Stimulated activated CD8-positive, alpha-beta memory T cell treated with anti-CD3 and anti-CD28 coated beads, Interleukin-4, amount 100 ng/mL, for 1 hour (primary cell): ENCODE measurements at regions not wholly inside any gene's neighbourhood (a gene's known extent, or its start where the extent isn't known, plus 50 kb on each side); places are given as distances from the start of the nearest gene placed in this dataset.

Experiments used
- DNase-seq, 2 donors: peaks; one replicate each; pipeline ENCODE4 v3.0.0-alpha.2; 2020; ENCODE audit warnings: low read depth in 2 of 2, low spot score in 1 of 2

DNA sequence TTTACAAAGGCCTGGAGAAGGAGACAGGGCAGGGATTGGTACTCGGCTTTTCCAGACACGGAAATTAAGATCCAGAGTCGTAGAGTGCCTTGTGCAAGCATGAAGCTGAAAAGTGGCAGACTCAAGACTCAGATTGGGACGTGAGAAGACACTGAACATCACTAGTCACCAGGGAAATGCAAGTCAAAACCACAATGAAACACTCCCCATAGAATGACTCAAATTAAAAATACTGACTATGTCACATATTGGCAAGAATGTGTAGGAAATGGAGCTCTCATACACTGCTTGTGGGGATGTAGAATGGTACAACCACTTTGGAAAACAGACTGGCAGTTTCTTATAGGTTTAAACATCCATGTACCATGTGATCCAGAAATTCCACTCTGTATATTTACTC, 472.0 kb downstream of the RPS24 start:
- no peak for DNase-seq

DNA sequence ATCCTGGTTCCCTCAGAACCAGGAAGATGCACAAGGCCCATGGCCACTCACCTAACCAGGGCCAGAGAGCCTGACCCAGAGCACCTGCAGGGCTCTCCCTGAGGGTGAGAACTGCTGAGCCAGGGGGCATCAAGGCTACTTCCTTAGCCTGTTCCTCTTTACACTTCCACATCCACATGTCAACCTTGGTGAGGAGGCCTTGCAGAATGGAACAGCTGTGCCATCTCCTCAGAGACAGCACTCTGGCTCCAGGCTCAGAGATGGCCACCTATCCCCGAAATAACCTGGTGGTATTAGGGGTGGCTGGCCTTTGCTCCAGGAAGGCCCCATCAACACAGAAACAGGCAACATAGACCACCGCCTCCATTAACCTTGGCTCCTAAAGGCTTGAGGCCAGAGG, 473.0 kb downstream of the RPS24 start:
- DNase-seq: no peak

DNA sequence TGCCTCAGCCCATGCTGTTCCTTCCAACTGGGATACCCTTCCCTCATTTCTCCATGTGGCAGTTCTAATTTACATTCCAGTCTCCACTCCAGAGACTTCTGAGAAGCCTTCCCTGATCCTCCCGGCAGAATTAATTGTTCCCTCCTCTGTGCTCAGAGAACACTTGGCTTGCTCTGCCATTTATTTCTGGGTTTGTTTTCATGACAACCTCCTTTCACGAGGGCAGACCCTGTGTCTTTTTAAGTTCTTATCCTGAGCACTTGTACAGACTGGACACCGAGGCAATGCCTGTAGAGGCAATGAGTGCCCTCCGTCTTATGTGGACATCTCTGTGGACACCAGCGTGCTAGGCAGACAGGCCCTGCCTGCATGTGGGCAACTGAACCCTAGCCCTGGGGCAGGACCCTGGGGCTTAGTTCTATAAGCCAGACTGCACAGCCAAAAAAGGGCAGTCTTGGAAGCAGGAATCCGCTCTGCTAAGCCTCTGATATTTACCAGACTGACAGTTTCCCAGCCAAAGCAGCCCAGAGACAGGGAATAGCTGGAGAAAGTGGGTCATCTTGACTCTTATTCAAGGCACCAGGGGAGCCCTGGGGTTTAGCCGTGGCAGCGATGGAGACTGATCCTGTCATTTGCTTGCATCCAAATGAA, 474.0 kb downstream of the RPS24 start:
- no peak for DNase-seq

DNA sequence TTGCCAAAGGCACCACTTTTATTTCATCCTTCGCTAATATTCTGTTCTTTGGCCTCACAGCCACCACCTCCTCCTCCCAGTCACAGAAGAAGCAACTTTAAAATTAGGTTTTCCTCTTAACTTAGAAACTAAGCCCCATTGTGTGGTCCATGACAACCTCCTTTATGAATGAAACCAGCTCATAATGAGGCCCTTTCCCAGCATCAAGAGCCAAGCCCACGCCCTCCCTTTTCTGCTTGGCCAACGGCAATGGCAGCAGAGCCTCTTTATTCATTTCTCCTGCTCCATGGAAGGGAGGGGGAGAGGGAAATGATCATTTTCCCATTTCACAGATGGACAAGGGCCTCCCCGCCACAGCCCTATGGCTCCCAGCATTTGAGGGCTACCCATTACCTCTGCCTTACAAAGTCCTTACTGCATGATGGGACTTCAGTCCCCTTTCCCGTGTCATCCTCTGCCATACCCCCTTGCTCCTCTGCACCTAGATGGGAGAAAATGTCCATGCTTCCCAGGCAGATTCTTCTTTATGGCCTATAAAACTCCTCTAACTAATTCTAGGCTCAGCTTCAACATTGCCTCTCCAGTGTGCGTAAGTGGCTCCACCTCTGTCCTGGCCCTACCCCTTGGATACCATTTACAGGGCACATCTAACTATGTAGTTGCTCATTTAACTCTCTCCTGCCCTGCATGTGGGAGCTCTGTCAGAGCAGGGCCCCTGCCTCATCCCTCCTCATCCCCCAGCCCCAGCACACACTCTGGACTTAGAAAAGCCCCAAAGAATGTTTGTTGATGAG, 475.5 kb downstream of the RPS24 start:
- DNase-seq: no peak

DNA sequence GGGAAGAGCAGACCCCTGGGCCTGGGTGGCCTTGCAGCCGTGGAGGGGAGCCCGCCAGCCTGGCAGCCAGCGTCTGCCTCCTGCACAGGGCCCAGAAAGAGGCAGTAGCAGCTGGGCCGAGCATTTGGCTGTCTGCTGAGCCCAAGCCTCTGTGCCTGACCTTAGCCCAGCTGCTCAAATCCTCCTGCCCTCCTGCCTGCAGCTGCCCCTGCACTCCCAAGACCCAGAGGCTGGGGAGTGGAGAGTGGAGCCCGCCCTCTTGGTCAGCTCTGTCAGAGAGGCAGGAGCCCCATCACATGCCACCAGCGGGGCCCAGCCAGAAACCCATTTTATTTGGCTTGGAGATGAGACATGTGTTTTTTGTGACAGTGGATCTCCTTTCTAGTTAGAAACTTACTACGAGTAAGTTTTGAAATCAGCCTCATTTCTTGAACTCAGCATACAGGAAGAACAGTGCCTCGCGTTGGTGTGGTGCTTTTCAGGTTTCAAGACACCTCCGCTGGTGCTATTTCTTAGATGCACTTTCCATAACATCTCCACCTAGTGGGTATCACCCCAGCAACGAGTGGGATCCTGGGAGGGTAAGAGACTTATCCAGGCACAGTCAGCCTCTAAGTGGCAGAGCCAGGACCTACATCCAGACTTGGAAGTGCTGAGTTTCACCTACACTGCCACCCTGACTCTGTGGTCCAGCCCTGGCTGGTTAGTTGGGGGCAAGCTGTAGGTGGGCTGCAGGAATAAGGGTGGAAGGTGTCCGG, 477.1 kb downstream of the RPS24 start:
- no peak for DNase-seq

DNA sequence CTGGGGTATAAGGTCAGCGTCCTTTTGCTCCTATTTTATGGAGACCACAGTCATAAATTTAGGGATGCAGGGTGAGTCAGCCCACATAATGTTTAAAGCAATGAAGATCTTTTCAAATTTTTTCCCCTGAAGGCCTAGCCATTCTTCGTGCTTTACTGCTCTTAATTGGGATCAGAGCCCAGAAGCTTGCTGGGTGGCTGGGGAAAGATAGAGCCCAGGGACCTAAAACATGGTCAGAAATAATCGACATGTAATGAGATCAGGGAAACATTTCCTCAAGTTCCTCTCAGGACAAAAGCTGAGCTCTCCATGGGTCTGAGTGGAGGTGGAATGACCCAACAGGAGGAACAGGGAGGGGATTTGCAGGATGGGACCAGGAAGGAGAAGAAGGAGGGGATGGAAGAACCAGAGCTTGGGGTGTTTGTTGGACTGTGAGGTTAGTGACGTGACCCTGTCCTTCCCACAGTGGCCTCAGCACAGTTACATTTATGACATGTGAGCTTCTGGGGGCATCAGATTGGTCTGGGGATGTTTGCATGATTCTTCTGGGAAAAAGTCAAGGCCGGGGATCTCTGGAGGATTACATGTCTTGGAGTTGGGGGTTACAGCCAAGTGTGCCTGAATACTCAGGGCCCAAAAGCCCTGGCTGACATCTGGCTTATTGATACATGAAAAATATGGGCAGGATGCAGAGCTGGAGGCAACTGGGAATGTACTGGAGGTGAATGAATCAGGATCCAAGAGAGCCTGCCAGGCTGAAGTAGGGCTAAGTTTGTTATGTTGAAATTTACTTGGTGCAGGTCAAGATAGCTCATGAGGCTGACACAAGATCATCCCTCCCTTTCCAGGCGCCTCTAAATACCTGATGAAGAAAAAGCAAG, 477.9 kb downstream of the RPS24 start:
- DNase-seq: no peak

DNA sequence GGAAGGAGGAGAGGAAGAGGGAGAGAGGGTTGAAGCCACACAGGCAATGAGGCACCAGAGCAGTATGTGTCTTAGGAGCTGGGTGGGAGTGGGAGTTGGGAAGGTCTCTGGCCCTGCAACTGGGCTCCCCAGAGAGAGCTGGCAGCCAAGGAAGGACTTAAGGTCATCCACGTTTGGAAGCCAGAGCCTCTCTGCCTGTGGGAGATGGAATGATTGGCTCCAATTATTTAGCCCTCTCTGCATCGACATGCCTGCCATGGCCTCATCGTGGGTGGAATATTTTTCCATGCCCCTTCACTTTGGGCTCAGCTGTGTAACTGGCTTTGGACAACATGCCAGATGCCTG, 478.5 kb downstream of the RPS24 start:
- no peak for DNase-seq

DNA sequence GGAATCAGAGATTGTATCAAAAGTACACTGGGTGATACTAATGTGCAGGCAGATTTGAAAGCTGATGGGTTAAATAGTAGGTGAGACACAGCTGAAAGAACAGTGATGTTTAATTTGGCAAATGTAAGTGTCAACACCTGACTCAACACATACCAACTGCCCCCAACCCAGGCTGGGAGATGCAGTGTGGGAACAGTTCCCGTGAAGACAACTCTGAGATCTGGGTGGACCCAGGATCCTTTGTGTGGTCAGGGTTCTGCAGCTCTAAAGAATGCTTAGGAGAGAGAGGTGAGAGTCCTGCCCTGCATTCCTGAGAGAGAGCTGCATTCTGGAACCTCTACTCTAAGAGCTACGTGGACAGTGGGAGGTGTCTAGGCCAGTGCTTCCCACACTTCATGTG, 479.7 kb downstream of the RPS24 start:
- no peak for DNase-seq

DNA sequence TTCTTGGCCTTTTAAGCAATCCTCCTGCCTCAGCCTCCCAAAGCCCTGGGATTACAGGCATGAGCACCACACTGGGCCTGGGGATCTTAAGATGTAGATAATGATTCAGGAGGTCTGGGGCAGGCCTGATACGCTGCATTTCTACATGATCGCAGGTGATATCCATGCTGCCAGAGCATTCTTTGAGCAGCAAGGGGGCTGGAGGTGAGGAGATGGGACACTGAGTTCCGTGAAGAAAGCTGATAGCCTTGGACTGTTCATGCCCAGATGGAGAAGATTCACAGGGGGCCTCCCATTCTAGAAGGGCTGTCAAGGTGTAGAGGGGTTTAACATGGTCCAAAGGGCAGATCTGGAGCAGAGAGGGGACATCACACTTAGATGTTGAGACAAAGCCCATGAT, 480.3 kb downstream of the RPS24 start:
- no peak for DNase-seq

DNA sequence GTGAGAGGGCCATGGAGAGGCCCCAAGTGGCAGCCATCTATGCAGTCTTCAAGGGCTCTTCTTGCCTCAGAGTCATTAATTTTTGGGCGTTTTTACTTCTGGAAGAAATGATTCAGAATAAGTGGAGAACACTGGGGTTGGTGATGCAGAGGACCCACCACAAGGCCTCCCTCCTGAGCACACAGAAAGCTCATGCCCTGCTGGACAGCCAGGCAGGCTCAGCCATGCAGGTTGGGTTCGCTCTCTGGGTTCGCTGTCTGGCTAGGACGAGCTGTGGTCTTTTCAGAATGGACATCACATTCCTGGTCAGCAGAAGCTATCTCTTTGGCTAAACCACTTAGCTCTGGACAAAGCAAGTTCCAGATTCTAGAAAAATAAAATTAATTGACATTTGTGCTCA, 480.8 kb downstream of the RPS24 start:
- no peak for DNase-seq

DNA sequence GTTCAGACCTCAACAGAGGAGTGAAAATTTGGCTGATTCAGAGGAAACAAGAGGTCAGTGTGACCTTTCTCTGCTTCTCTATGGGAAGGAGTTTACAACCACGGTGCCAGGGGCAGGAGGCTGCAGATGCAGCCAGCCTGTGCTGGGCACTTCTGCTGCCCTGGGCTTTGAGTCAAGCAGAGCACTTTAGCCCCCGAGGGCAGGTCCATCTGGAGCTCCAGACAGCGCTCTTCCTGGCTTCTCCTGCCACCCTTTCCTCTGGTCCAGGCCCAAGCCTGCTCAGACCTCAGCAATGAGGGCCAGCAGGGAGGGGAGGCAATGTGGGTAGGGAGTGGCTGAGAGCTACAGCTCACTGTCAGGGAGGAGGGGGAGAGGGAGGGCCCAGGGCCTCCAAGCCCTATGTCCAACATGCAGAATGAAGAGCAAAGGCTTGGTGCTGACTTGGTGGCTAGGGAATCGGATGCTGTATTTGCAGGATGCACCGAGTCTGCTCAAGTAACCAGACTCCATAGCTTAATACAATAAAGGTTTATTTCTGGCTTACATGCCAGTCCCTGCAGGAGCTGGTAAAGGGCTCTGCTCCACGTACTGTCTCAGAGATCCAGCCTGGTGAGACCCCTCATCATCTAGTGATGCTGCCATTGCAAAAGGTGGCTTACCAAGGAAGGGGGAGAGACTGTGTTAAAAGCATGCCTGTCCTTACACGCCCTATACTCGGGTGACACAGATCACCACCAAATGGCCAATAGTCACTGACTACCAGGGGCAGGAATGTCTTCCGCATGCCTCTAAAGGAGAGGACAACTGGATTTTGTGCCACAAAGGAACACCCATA, 481.6 kb downstream of the RPS24 start:
- DNase-seq: no peak

DNA sequence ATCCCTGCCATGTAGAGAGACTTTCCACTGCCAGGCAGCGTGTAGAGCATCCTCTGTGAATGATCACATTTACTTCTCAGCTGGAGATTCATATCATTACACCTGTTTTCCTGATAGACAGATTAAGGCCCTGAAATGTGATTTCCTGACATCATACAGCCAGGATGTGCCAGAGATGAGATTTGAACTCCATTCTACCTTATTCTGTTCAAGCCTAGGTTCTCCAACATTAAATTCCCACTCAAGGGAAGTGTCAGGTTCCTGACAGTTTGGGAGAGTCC, 482.1 kb downstream of the RPS24 start:
- no peak for DNase-seq

DNA sequence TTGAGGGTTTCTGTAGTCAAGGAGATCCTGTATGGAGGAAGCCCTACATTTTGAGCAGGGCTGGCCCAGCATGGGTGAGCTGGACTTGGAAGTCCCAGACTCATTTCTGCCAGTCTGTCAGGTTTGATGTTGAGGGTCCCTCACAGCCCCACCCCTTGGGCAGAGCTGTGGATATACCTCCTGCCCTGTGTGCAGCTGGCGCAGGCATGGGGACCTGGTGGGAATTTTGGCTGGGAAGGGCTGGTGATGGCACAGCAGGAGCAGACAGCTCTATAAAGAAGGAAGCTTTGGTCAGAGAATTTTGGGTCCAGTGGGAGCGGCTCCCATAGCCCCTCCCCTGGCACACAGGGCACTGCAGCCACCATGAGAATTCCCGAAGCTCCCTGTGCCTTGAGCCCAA, 482.6 kb downstream of the RPS24 start:
- no peak for DNase-seq

DNA sequence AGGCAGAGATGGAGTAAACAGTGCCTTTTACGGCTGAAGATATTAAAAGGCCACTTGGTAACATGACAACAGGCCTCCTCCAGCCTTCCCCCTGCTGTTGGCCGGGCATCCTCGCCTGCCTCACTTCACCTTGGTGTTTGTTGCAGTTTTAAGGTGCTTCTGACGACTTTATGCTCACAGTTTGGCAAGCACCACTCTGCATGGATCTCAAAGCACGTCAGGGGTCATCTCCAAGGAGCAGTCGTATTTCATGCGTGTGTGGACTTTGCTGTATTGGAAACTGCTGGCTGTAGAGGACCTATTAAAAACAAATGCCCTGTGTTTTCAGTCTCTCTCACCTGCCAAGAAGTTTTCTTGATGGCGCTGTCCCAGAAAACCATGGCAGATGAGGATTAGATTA, 483.1 kb downstream of the RPS24 start:
- DNase-seq: no peak

DNA sequence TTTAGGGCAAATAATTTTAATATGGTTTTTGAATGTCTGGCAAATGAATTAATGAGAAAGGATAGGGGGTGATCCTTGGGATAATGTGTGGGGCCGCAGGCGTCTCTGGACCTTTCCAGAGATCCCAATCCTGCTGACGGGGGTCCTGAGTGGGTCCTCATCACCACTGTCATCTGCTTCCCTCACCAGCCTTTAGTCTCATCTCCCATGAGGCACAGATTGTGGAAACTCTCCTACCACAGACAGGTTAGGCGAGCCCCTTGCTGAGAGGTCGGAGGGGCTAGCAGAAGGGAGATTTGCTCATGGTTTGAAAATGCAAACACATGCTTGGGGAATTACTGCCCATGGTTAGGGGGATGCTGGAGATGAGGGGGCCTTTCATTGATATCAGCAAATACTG, 484.6 kb downstream of the RPS24 start:
- DNase-seq: no peak

DNA sequence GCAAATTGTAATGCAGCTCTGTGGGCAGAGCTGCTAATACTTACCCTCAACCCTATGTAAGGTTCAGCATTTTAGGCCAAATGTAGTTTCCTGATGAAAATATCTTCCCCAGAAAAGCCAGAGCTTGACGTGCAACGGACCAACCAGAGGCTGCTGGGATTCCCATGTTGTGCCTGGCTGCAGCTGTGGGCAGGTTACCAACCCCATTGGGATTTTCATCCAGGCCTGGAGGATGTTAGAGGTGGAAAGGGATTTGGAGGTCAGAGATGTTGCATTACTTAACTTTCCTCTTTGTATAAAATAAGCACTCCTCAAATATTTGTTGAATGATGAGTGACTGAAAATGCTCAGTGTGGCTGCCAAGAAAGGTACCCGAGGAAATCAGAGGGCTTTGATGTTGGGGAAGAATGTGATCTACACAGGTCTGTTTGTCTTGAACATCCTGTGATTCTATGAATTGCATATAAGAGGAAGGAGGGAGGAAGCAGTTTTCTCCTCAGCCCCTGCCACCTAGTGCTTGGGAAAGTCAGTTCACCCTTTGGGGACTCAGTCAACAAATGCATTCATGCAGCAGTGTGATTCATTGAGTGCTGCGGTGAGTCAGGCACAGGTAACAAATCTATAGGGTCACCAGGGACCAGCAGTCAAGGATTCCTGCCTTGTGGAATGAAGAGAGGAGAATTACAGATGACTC, 487.2 kb downstream of the RPS24 start:
- DNase-seq: no peak

DNA sequence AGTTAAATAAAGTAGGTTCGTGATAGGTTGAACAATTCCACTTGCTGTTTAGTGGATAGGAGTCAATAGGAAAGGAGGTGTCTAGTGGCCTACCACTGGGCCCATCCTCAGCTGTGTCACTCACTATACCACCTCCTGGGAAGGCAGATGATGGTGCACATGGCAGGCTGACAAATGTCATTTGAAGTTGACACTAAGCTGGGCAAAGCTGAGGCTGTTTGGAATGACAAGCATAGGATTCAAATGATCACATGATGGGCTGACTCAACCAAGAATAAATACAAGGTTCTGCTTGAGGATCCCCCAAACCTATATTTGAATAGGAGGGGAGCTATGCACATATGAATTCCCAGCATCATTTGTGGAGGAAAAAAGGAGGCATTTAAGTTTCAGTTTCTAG, 489.8 kb downstream of the RPS24 start:
- DNase-seq: no peak

DNA sequence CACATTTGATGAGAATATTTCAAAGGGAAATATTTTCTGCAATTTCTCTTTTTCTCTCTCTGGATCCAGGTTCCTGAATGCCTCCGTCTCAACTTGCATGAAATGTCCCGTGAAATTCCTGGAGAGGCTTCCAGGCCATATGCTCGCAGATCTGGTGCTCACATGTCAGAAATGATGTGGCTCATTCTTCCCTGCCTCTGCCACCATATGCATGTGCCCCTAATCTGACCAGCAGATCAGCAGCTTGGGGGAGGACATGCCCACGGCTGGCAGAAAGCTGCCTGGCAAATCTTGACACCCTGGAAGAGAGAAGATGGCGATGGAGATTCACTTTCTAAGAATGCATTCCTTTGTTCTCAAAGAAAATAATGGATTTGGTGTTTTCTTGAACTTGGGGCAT, 490.7 kb downstream of the RPS24 start:
- no peak for DNase-seq

DNA sequence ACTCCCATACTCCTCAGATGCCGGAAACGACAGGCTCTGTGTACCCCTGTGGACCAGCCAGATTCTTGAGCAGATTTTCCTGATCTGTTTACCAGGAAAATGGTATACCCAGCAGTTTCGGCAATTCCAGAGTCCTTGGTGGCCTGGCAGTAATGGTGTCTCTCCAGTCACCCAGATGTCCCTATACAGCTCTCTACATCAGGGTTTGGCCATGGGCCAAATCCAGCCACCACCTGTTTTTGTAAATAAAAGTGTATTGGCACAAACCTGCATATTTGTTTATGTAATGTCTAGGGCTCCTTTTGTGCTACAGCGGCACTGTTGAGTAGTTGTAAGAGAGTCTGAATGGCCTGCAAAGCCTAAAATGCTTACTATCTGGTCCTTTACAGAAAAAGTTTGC, 491.3 kb downstream of the RPS24 start:
- no peak for DNase-seq

DNA sequence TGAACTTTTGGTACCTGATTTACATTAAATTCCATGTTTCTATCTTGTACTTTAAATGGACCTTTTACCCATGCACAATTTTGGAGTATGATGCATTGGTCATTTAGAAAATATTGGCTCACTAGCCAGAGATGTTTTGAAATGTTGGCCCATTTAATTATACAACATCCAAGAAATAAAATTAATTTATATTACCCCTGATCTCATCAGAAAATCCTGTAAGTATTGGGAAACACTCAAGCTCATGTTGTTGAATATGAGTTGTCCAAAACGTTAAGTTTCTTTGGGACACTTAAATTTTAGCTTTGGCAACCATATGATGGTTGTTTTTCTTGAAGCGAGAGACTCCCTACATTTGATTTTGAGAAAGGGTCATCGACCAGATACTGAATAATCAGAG, 492.7 kb downstream of the RPS24 start:
- DNase-seq: no peak
